Loucy (cell line): ENCODE measurements at regions not wholly inside any gene's neighbourhood (a gene's known extent, or its start where the extent isn't known, plus 50 kb on each side); places are given as distances from the start of the nearest gene placed in this dataset.

Source experiments
- CTCF ChIP-seq: fragments of 200-600 bp; sonication (generic); conservative IDR thresholded peaks from 2 replicates; pipeline ENCODE4 v1.5.1; 2014; ENCODE audit warnings: mild to moderate bottlenecking, antibody characterized with exemption, low read length
- EZH2phosphoT487 ChIP-seq: fragments of 200-600 bp; IDR thresholded peaks from 2 replicates; pipeline ENCODE4 v1.6.1; 2018; ENCODE audit warnings: antibody characterized with exemption, mild to moderate bottlenecking, moderate library complexity, borderline replicate concordance

DNA sequence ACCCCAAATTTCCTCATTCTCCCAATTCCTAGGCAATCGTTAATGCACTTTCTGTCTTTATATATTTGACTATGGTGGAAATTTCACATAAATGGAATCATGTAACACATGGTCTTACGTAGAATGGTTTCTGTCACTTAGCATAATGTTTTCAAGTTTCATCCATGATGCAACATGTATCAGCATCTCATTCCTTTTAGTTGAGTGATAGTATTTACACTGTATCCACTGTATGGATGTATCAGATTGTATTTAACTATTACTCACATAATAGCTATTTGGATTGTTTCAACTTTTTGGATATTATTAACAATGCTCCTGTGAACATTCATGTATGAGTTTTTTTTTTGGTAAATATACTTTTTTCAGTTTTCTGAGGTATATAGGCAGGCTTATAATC lies 982.3 kb upstream of the DDX18 start:
- TF ChIP-seq CTCF (no peak), EZH2phosphoT487 (no peak)
